HG03521 (cell line): ENCODE measurements at regions not wholly inside any gene's neighbourhood (a gene's known extent, or its start where the extent isn't known, plus 50 kb on each side); places are given as distances from the start of the nearest gene placed in this dataset.

Experiments
- ATAC-seq: cut with Tn5 transposase; IDR thresholded peaks from one replicate; pipeline ENCODE4 v1.9.1; 2021; ENCODE audit warnings: mild to moderate bottlenecking, moderate library complexity; ENCODE audit not compliant: unreplicated experiment

- no peak for ATAC-seq
These were observed 477.2 kb downstream of the GPAM start for GRCh38 chr10:111706331-111706730.

DNA sequence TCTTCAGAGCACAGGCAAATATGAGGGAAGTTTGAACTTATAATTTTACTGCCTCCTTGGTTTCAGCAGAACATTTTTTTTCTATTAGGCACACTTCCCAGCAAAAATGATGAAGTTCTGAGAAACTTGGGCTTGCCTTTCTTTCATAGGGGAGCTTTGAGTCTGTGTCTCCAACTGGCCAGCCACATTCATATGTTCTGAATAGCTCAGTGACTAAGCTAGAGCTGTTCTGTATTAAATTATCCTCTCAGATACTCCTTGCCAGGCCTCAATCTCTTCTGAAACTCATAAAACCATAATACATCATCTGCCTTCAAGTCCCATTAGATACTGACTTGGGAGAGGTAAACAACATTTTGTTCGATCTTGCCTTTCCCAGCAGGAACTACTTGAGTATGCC lies 476.5 kb downstream of the GPAM start:
- ATAC-seq, result no peak

- ATAC-seq, result no peak
These were observed 474.0 kb downstream of the GPAM start for GRCh38 chr10:111709603-111710002.

DNA sequence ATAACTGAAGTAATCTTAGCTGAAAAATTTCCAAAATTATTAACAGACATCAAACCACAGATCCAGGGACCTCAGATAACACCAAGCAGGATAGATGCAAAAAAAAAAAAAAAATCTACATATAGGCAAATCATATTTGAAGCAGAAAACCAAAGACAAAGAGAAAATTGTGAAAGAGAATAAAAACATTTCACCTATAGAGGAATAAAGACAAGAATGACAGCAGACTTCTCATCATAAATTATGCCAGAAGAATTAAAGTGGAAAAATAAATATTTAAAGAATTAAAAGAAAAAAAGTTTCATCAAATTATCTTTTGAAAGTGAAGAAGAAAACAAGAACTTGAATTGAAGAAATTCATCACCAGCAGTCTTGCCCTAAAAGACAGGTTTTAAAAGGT lies 467.5 kb downstream of the GPAM start:
- ATAC-seq, result no peak

DNA sequence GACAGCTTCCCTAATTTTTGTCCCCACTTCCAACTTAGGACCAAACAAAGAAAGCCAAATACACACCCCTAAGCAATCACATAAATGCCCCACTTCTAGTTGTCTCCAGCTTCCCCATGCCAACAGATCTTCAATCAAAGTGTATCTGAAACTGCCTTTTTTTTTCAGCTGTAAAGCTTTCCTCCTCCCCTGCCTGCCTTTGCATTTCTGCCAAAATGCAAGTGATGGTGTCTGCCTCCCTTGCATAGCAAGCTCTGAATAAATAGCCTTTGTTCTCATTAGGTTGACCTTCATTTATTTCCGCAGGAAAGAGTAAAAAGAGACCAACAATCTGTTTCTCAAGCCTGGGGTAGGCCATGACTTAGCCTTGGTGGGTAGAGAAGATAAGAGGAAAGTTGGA lies 459.4 kb downstream of the GPAM start:
- ATAC-seq, result no peak

DNA sequence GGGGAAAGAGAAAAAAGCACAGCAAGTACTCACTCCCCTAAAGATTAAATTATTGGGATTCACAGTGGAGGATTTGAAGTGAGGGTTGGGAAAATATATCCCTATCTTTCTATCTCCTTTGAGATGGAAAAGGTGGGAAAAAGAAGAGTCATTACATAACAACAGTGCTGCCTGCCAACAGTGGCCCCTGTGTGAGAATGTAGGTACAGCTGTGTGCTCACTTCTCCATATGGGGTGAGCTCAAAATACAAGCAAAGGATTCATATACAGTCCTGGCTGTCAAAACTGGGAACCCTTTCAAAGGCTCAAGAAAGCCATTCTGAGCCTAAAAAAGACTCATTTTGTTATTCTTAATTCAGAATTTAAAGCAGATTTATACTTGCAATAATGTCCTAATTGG lies 458.5 kb downstream of the GPAM start:
- no peak for ATAC-seq

DNA sequence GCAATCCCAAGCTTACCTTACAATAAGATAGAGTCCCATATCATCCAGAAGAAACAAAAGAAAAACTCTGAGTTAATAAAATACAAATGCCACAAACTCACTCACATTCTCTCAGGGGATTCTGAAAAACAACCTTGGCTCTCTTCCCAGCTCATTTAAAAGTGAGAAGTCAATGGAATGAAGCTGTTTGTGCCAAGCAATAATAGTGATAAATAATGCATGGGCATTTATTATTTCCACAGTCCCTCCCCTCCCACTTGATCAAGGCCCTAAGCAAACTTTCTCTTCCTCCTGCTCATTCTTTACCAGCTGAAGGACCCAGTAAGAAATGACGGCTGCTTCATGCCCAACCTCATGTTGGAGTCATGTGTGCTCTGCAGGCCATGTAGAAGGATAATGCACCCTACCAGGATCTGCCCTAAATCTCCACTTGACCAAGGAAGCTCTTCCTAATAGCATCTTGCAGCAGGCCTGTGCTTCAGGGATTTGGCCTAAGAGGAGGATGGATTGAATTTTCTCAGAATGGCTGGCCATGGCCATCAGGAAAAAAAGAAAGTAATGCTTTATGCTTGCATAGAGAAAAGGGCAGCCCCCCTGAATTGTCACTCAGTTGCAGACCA lies 451.3 kb downstream of the GPAM start:
- no peak for ATAC-seq

DNA sequence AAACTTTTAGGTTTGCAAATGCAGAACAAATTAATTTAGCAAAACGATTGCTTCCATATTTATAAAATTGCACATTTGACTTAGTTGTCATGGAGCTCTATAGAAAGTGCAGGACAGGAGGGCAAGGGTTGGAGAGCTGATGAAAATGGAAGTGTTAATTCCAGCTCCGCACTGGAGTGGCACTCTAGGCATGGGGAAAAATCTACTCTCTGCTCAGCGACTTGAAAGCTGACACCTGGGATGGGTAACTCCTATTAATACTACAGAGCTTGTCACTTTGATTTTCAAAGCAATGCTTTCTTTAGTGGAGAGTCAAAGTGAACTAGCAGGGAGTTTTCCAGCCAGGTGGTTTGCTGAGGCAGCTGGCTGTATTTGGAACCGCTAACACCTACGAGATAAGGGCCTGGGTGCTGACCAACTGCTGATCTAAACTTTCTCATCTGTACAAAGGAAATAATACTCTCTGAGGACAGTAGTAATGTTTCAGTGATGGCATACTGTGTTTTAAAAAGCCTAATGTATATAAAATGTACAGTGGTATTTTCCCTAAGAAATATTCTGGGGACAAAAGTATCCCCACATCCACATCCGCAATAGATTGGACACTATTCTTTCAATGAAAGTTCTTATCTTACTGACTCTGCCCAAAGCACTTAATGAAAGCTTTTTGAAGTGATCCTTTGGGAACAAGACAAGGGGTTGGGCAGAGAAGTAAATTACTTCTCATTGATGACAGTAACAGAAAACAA lies 444.3 kb downstream of the GPAM start:
- ATAC-seq, result no peak

- ATAC-seq, result no peak
These were observed 443.8 kb downstream of the GPAM start for GRCh38 chr10:111739874-111740139.

GRCh38 chr10:111745982-111746381 lies 437.6 kb downstream of the GPAM start:
- no peak for ATAC-seq

DNA sequence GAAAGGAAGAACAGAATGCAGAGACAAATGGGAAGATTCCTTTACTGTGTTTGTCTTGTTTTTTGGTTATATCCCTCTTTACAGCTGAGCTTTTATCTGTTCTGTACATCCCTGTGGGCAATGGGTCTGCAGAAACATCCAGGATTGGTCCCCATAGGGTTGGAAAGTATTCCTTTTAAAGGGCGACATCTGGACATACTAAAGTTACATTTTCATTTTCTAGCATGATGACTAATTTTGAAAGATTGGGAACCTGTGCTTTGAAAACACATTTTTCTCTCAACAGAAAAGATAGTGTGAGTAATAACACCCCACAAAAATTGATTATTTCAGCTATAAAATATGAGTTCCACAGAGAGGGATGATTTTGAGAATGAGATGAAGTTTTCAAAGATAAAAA lies 435.8 kb downstream of the GPAM start:
- ATAC-seq, result no peak

- no peak for ATAC-seq
These were observed 435.4 kb downstream of the GPAM start for GRCh38 chr10:111748184-111748583.

DNA sequence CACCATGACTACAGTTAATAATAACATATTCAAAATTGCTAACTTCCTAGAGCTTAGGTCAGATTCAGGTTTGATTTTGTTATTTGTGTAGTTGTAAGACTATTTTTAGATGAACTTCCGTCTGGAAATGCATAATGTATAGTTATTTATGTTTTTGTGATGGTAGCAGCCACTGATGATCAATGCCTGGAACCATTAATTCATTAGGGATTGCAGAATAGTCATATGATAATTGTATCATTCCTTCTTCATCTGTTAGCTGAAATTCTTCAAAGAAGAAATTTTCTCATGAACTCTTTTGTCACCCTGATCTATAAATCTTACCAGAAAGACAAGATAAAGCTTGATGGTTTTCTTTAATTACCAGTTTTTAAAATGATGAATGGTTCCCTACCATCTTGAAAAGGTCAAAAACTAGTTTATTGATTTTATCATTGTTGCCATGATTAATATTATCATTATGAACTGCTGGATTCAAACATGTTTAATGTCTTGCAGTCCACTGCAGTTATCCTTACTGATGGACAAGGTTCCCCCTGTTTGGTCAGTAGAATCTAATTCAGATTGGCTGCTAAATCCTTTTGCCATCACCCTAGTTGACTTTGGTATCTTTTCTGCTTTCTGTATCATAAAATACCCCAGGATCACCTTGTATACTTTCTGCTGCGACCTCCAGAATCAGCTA lies 433.3 kb downstream of the GPAM start:
- ATAC-seq, result no peak

- no peak for ATAC-seq
These were observed 427.1 kb downstream of the GPAM start for GRCh38 chr10:111756217-111757061.

- ATAC-seq, result no peak
These were observed 425.0 kb downstream of the GPAM start for GRCh38 chr10:111758593-111758992.

- ATAC-seq, result no peak
These were observed 421.5 kb downstream of the GPAM start for GRCh38 chr10:111762114-111762513.

GRCh38 chr10:111765216-111765615 lies 418.3 kb downstream of the GPAM start:
- no peak for ATAC-seq

DNA sequence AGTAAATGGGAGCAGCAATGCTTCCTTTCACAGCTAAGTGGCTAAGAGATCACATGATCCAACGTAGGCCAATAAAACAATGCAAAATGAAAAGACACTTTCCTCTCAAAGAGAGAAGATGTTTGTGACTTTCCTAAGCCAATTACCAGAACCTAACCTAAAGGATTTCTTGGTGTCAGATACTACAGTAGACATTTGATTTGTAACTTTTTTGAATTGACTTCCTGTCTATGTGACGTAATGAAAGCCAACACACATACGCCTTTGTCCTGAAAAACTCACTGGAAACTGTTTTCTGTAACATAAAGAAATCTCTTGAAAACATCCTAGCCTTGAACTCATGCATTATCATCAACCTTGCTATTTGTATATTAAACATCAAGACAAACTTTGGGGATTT lies 417.1 kb downstream of the GPAM start:
- no peak for ATAC-seq

GRCh38 chr10:111767661-111768060 lies 415.9 kb downstream of the GPAM start:
- no peak for ATAC-seq

- no peak for ATAC-seq
These were observed 409.6 kb downstream of the GPAM start for GRCh38 chr10:111773950-111774349.

DNA sequence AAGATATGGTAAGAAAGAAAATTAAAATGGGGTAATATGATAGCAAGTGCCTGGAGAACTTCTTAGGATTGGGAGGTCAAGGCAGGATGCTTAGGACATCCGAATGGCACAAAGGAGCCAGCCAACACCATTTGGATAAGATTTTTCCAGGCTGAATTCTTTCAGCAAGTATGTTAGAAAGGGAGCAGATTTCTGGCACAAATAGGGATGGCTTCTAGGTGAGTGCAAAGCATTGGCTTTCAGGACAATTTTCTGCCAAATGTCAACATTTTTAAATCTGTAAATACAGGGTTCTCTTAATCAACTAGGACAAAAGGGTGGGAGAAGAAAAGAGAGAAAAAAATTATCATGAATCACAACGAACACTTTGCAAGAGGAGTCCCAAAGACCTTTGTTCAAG lies 409.1 kb downstream of the GPAM start:
- ATAC-seq, result no peak

DNA sequence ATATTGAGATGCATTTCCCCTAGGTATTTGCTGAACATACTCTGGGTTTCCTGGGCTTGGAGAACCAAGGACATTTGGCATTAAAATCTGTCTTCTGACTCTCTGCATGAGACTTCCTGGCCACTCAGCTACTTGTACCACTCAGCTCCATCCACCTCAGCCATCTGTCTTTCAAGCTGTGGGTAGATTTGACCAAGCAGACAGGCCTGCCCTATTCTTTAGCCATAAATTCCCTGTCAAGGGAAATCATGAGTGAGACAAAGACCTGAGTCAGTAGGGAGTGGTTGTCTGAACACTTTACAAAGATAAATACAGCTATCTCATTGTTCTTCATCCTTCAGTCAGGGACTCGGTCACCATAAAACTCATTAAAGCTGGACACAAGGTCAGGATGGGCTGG lies 399.1 kb downstream of the GPAM start:
- ATAC-seq, result no peak
